HG03521 (cell line): ENCODE measurements at regions not wholly inside any gene's neighbourhood (a gene's known extent, or its start where the extent isn't known, plus 50 kb on each side); places are given as distances from the start of the nearest gene placed in this dataset.
"Not testable (repeated sequence)": the region's sequence is repeated elsewhere in the genome, so short reads cannot be mapped to it uniquely, and the experiment has no call there.

ENCODE experiments used
- ATAC-seq: cut with Tn5 transposase; IDR thresholded peaks from one replicate; pipeline ENCODE4 v1.9.1; 2021; ENCODE audit warnings: mild to moderate bottlenecking, moderate library complexity; ENCODE audit not compliant: unreplicated experiment

- ATAC-seq = peak; percentile 3
These were observed 59.0 kb upstream of the CHST15 start for GRCh38 chr10:124152139-124153022.

GRCh38 chr10:124151466-124152095, 58.2 kb upstream of the CHST15 start:
- ATAC-seq = no peak

- ATAC-seq = no peak
These were observed 57.5 kb upstream of the CHST15 start for GRCh38 chr10:124150807-124151417.

- no peak for ATAC-seq
These were observed 56.9 kb upstream of the CHST15 start for GRCh38 chr10:124150189-124150806.

- no peak for ATAC-seq
These were observed 56.0 kb upstream of the CHST15 start for GRCh38 chr10:124149189-124150042.

GRCh38 chr10:124148509-124149188, 55.3 kb upstream of the CHST15 start:
- ATAC-seq = not testable (repeated sequence)

- no peak for ATAC-seq
These were observed 53.1 kb upstream of the CHST15 start for GRCh38 chr10:124146483-124146882.

GRCh38 chr10:124145109-124145870, 51.9 kb upstream of the CHST15 start:
- no peak for ATAC-seq

GRCh38 chr10:124144536-124144935, 51.1 kb upstream of the CHST15 start:
- ATAC-seq = no peak

- no peak for ATAC-seq
These were observed 50.3 kb upstream of the CHST15 start for GRCh38 chr10:124143721-124144120.
